ENCODE measurements at regions not wholly inside any gene's neighbourhood (a gene's known extent, or its start where the extent isn't known, plus 50 kb on each side); places are given as distances from the start of the nearest gene placed in this dataset.

DNA sequence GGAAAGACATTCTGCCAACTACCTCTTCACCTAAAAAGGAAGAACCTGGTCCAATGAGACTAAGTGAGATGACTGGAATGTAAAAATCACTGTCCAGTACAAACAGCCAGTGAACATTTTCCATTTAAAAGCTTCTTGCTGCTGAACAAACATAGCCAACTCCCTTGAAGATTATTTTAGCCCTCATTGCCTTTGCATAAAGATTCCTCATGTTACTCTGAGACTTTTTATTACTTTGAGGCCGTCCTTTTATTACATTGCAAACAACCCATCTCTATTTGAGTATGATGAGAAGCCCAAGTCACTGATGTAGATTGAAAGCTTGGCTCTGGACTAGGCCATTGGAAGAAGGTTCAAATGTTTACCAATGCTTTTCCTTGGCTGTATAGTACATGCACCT is 649.8 kb downstream of the CETN3 start:
- no peak for DNase-seq (ENCODE audit: low read depth)
- no peak overlapping the region for H3K4me3 ChIP-seq (replicated peaks; ENCODE audit: low read depth, low read length)
- TF ChIP-seq, protein P1, sequence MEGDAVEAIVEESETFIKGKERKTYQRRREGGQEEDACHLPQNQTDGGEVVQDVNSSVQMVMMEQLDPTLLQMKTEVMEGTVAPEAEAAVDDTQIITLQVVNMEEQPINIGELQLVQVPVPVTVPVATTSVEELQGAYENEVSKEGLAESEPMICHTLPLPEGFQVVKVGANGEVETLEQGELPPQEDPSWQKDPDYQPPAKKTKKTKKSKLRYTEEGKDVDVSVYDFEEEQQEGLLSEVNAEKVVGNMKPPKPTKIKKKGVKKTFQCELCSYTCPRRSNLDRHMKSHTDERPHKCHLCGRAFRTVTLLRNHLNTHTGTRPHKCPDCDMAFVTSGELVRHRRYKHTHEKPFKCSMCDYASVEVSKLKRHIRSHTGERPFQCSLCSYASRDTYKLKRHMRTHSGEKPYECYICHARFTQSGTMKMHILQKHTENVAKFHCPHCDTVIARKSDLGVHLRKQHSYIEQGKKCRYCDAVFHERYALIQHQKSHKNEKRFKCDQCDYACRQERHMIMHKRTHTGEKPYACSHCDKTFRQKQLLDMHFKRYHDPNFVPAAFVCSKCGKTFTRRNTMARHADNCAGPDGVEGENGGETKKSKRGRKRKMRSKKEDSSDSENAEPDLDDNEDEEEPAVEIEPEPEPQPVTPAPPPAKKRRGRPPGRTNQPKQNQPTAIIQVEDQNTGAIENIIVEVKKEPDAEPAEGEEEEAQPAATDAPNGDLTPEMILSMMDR (IDR thresholded peaks at IDR 0.05; ENCODE audit: low read length, missing control alignments): no peak

DNA sequence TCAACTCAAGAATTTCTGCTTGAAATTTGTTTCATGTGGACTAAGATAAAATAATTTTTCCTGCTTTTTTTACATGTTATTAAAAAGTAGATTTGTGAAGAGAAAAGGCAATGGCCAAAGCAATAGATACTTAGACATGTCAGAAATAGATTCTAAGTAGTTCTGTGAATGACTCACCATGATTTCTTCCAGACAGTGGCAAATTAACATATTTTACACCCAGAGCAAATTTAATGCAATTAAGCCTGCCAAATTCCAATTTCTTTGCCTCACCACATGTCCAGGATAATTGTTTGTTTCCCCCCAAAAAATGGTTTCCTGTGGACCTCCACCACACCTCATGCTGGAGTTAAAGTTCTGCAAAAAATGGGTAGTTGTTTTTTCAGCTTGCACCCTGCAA is 651.4 kb downstream of the CETN3 start:
- no peak overlapping the region for H3K4me3 ChIP-seq (replicated peaks; ENCODE audit: low read depth, low read length)
- TF ChIP-seq, protein P1 (IDR thresholded peaks at IDR 0.05; ENCODE audit: low read length, missing control alignments): no peak
- DNase-seq (ENCODE audit: low read depth): no peak

DNA sequence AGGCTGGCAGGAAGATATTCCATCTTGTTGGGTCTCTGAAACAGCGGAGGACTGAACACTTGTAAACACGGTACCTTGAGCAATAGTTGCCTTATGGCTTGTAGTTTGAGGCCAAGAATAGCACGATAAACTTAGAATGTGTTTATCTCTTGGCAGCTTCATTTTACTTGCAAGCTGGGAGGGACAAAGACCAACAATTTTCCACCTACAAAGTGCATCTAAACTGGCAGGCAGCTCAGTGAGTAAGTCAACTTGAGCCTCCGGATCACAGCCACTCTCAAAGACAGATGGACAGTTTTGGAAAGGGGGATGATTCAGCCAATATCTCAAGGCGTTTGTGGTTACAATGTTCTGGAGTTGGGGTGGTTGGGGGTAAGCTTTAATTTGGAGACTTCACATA is 652.6 kb downstream of the CETN3 start:
- TF ChIP-seq, protein P1 (IDR thresholded peaks at IDR 0.05; ENCODE audit: low read length, missing control alignments): no peak

DNA sequence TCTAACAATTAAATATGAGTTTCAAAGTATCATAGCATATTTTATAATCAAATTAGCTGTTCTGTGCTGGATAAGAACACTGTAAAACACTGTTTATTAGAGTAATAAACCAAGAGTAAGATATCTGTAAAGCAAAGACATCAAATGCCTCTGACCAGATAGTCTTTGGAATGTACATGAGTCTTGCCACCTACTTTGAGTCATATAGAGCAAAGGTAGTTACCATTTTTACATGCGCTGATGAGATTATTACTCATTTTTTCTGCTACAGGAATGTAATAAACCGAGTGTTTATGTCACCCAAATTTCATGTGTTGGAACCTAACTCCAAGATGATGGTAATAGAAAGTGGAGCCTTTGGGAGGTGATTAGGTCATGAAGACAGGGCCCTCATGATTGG is 654.5 kb downstream of the CETN3 start:
- no peak overlapping the region for H3K4me3 ChIP-seq (replicated peaks; ENCODE audit: low read depth, low read length)
- TF ChIP-seq, protein P1 (IDR thresholded peaks at IDR 0.05; ENCODE audit: low read length, missing control alignments): no peak
- no peak for DNase-seq (ENCODE audit: low read depth)

More for the DNA sequence above, 652.6 kb downstream of the CETN3 start:
- peak; percentile 22 for DNase-seq (ENCODE audit: low read depth)
- H3K4me3 ChIP-seq (replicated peaks; ENCODE audit: low read depth, low read length): no peak overlapping the region

DNA sequence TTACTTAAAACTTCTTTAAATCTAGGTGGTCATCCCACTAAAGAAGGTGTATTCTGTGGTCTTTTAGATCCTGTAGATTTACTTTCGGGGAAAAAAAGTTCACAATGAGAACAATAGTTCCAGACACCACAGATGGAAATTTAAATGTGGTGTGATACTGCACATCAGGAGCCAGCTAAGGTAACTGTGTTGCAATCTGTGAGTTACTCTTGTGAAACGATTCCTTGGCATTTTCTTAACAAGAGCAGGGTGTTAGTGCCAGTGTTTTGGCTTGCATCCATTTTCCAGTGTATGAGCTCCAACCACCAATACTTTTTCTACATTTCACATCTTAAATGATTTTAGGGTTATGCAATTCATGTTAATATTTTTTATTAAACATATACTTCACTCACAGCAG is 674.5 kb downstream of the CETN3 start:
- peak; percentile 52 for DNase-seq (ENCODE audit: low read depth)
- no peak overlapping the region for H3K4me3 ChIP-seq (replicated peaks; ENCODE audit: low read depth, low read length)
- TF ChIP-seq, protein P1 (IDR thresholded peaks at IDR 0.05; ENCODE audit: low read length, missing control alignments): no peak

DNA sequence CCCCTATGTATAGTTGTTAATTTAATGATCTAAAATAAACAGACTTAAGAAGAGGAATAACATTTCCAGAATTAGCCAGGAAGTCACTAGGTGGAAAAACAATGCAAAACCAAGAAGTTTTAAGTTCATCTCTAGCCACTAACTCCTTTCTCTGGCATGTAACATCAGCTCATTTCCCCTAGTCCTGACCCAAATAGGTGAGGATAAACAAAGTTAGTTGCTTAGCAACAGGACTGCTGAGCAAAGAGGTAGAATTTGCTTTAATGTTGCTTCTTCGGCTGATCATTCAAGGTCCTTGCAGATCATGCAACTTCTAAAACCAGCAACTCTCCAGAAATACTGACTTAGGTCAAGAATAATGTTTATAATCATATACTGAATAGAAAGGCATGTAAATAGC is 675.8 kb downstream of the CETN3 start:
- TF ChIP-seq, protein P1 (IDR thresholded peaks at IDR 0.05; ENCODE audit: low read length, missing control alignments): no peak
- DNase-seq (ENCODE audit: low read depth): no peak
- no peak overlapping the region for H3K4me3 ChIP-seq (replicated peaks; ENCODE audit: low read depth, low read length)

DNA sequence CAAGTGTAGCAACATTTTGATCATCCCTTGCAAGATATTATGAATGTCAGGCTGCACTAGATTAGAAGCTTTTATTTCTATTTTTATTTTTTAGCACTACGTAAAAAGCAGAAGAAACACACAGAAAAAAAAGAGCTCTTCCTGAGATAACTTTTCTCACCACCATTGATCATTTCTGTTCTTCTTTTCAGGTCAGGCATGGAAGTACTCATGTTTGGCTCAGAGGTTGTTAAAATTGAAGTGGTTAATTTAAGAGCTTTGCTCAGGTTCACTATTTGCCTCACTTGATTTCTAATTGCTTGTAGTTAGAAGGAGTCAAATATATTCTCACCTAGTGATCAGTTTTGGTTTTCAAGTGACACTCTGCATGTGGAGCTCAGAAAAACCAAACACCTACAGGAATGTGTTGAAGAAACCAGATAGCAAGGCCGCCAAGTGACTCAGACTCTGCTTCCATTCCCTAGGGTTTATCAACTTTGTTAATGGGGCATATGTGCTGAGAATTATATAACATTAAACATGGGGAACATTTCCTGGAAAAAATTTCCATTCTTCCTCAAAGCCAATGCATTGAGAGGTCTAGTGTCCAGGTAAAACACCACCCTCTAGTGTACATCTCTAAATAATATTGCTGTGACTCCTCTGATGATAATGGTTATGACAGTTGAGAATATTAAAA is 679.8 kb downstream of the CETN3 start:
- no peak overlapping the region for H3K4me3 ChIP-seq (replicated peaks; ENCODE audit: low read depth, low read length)
- no peak for DNase-seq (ENCODE audit: low read depth)
- TF ChIP-seq, protein P1 (IDR thresholded peaks at IDR 0.05; ENCODE audit: low read length, missing control alignments): no peak

Data from fibroblast of pulmonary artery (primary cell).